ENCODE measurements at regions not wholly inside any gene's neighbourhood (a gene's known extent, or its start where the extent isn't known, plus 50 kb on each side); places are given as distances from the start of the nearest gene placed in this dataset.
"Not testable (repeated sequence)": the region's sequence is repeated elsewhere in the genome, so short reads cannot be mapped to it uniquely, and the experiment has no call there.

DNA sequence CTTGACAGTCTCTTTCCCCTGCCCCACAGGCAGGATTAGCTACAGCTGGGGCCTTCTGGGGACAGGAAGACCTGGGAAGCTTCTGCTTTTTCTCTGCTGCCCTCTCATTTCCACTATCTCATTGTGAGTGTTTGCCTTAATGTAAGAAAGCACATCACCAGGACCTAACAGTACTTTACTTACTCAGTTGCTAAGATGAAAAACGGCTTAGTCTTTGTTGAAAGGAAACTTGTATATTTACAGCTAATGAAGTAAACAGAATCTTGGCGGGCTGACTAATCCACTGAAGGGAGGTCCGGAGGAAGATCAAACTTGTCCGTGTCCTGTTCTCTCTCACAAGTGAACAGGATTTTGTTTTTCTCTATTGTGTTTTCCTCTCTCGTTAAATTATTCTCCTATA is 128.6 kb downstream of the SOD2 start:
- ChIA-PET POLR2A (no interaction called here), CTCF (interaction anchor here (1.2 kb wide), 2 partner anchors 8 to 25 kb away, joined by 3 read pairs; no protein-coding TSS in a partner anchor)
- DNase-seq (ENCODE audit: extremely low spot score): no peak
- TF ChIP-seq, protein P1, sequence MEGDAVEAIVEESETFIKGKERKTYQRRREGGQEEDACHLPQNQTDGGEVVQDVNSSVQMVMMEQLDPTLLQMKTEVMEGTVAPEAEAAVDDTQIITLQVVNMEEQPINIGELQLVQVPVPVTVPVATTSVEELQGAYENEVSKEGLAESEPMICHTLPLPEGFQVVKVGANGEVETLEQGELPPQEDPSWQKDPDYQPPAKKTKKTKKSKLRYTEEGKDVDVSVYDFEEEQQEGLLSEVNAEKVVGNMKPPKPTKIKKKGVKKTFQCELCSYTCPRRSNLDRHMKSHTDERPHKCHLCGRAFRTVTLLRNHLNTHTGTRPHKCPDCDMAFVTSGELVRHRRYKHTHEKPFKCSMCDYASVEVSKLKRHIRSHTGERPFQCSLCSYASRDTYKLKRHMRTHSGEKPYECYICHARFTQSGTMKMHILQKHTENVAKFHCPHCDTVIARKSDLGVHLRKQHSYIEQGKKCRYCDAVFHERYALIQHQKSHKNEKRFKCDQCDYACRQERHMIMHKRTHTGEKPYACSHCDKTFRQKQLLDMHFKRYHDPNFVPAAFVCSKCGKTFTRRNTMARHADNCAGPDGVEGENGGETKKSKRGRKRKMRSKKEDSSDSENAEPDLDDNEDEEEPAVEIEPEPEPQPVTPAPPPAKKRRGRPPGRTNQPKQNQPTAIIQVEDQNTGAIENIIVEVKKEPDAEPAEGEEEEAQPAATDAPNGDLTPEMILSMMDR (IDR thresholded peaks at IDR 0.05; ENCODE audit: control extremely low read depth, extremely low read depth, low read depth, missing control alignments): no peak

DNA sequence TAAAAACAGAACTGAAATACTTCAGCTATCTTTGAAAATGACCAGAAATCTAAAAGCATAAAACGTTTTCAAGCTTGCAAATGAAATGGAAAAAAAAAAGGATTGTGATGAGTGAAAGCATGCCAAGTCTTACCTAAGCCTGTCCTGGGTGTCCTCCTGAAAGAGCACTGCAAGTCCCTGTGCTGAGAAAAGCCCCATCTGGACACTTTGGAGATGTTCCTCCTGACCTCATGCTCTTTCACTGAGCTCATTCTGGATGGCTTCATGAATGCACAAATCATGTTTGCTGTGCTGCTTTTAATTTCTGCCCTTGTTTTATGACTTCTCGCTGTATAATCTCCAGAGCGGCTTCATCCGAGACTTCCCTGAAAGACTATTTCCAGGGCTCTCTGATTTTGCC is 136.0 kb downstream of the SOD2 start:
- ChIA-PET POLR2A (no interaction called here), CTCF (interaction anchor here (1.0 to 1.4 kb wide), 3 partner anchors 8 to 18 kb away, joined by 3 to 4 read pairs (median 3); no protein-coding TSS in a partner anchor)
- DNase-seq (ENCODE audit: extremely low spot score): no peak
- TF ChIP-seq, protein P1 (IDR thresholded peaks at IDR 0.05; ENCODE audit: control extremely low read depth, extremely low read depth, low read depth, missing control alignments): no peak

DNA sequence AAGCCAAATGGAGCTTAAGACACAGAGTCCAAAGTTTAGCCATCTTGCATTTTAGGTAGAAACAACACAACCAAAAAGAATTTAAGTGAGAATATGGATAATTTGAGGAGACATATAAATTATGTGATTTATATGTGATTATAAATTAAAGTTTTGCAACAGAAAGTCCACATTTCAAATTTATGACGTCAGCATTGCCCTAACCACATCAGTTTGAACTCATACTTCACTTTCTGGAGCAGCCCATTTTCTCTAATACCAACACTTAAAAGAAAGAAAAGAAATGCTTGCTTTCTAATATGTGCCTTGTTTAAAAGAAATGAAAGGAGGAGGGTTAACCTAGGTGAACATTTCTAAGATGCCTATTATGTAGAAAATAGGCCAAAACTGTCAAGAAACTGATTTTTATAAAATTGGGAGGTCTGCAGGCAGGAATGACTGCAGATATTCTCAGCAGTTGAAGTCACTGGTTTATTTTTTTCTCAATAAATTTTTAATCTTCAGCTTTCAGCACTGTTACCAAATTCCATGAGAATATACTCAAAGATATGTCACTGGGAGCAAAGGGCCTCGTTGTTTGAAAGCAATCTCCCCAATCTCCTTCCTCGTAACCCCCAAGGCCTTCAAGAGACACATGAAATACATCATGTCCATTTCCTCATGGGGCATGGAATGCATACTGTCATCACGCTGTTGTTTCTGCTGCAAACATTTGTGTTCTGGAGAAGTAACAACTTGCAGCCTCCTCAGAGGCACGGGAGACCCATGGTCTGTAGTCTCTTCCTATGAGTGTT is 137.8 kb downstream of the SOD2 start:
- ChIA-PET POLR2A (no interaction called here), CTCF (no interaction called here)
- TF ChIP-seq, protein P1 (IDR thresholded peaks at IDR 0.05; ENCODE audit: control extremely low read depth, extremely low read depth, low read depth, missing control alignments): no peak
- no peak for DNase-seq (ENCODE audit: extremely low spot score)

DNA sequence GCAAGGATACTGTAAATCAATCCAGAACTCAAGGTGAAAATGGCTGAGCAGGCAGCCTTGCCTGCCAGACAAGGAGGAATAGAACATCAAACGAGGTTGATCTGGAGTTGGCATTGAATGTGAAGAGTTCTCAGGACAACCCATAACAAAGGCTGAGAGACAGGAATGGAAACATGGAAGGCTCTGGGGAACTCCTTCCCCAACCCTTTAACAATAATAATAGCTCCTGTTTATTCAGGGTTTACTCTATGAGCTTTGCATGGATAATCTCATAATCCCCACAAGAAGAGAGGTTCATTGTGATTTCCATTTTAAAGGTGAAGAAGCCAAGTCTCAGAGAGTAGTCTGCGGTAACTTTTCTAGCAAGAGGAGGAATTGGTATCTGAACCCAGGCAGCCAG is 151.7 kb downstream of the SOD2 start:
- TF ChIP-seq, protein P1 (IDR thresholded peaks at IDR 0.05; ENCODE audit: control extremely low read depth, extremely low read depth, low read depth, missing control alignments): no peak
- no peak for DNase-seq (ENCODE audit: extremely low spot score)
- ChIA-PET CTCF (no interaction called here), POLR2A (no interaction called here)

DNA sequence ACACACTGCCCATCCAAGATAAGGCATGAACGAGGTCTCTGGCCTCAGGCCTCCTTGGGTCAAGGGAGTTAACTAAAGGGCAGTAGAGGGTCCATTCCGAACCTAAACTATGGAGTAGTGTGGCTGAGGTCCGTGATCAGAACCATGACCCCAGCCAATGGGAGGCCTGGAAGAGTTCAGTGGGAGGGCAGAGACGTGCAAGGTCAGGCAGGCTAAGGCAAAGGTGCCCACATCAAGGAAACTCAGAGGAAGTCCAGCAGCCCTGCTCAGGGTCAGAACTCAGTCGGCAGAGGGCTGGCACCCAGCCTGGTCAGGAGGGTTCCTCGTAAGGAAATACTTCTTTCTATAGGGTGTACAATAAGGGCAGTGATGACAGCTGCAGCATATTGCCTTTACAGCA is 152.2 kb downstream of the SOD2 start:
- no peak for DNase-seq (ENCODE audit: extremely low spot score)
- TF ChIP-seq, protein P1 (IDR thresholded peaks at IDR 0.05; ENCODE audit: control extremely low read depth, extremely low read depth, low read depth, missing control alignments): no peak
- CTCF ChIA-PET: interaction anchor here (1.0 kb wide), 1 partner anchor 9 kb away, joined by 4 read pairs; no protein-coding TSS in a partner anchor
- POLR2A ChIA-PET: no interaction called here

DNA sequence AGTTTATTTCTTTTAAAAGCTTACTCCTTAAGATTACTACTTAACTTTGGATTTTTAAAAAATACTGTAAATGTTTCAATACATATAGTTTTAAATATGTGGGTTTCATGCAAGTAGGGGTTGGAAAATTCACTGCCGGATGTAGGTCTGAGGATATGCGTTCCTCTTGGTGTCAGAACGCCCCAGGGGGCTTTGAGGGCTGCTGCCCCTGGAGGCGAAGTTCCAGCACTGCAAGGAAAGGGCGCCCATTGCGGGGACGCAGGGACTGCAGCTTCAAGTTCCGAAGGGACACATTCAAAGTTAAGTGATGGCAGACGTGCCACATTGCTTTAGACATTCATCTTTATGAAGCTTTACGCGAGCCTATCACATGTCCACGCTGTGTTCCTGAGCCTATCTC is 152.9 kb downstream of the SOD2 start:
- POLR2A ChIA-PET: no interaction called here
- DNase-seq (ENCODE audit: extremely low spot score): no peak
- TF ChIP-seq, protein P1 (IDR thresholded peaks at IDR 0.05; ENCODE audit: control extremely low read depth, extremely low read depth, low read depth, missing control alignments): no peak
- CTCF ChIA-PET: interaction anchor here (1.0 to 1.5 kb wide), 3 partner anchors 10 to 12 kb away, joined by 3 to 5 read pairs (median 4); no protein-coding TSS in a partner anchor

DNA sequence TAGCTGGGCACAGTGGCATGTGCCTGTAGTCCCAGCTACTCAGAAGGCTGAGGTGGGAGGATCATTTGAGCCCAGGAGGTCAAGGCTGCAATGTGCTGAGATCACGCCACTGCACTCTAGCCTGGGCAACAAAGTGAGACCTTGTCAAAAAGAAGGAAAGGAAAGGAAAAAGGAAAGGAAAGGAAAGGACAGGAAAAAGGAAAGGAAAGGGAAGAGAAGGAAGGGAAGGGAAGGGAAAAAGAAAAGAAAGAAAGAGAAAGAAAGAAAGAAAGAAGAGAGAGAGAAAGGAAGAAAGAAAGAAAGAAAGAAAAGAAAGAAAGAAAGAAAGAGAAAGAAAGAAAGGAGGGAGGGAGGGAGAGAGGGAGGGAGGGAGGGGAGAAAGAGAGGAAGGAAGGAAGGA is 155.0 kb downstream of the SOD2 start:
- DNase-seq (ENCODE audit: extremely low spot score); CTCF ChIA-PET; POLR2A ChIA-PET: not testable (repeated sequence)
